Esophagus muscularis mucosa (tissue), 4 donors: ENCODE measurements at regions not wholly inside any gene's neighbourhood (a gene's known extent, or its start where the extent isn't known, plus 50 kb on each side); places are given as distances from the start of the nearest gene placed in this dataset.
A peak's percentile ranks its signal among the peaks of the same experiment; 100 is the strongest.

ENCODE experiments used
- DNase-seq: peaks from one replicate; pipeline ENCODE4 v3.0.0-alpha.2; 2017; ENCODE audit errors: extremely low spot score
- H3K27ac ChIP-seq, 4 donors: fragments of 200-600 bp; sonication (generic); replicated peaks in 1 of 4; 1 replicate in 3 of 4; 2 replicates in 1 of 4; pipeline ENCODE4 v1.5.1; 2016 to 2019; ENCODE audit warnings: mild to moderate bottlenecking in 1 of 4
- H3K27me3 ChIP-seq, 4 donors: fragments of 200-600 bp; sonication (generic); one replicate each; pipeline versions ENCODE4 v1.5.1 to v1.6.0; 2016 to 2019
- H3K36me3 ChIP-seq, 4 donors: fragments of 200-600 bp; sonication (generic); one replicate each; pipeline ENCODE4 v1.5.1; 2016 to 2019
- H3K4me1 ChIP-seq, 4 donors: fragments of 200-600 bp; sonication (generic); one replicate each; pipeline ENCODE4 v1.5.1; 2016 to 2019
- H3K4me3 ChIP-seq, 4 donors: fragments of 200-600 bp; sonication (generic); 1 replicate in 2 of 4; 2 replicates in 2 of 4; pipeline ENCODE4 v1.5.1; 2016 to 2019; ENCODE audit warnings: mild to moderate bottlenecking in 4 of 4, moderate library complexity in 1 of 4
- H3K9me3 ChIP-seq, 4 donors: fragments of 200-600 bp; sonication (generic); 1 replicate in 3 of 4; 2 replicates in 1 of 4; pipeline ENCODE4 v1.5.1; 2016 to 2019
- CTCF ChIP-seq, 3 experiments: fragments of 200-600 bp in 2 of 3; fragments of 450-650 bp in 1 of 3; sonication (generic) in 2 of 3; IDR thresholded peaks; one replicate each; pipeline ENCODE4 v1.5.1; 2017 to 2019; ENCODE audit warnings: antibody characterized with exemption in 3 of 3, mild to moderate bottlenecking in 2 of 3, moderate library complexity in 1 of 3
- EP300 ChIP-seq: sonication (generic); formaldehyde crosslinking; IDR thresholded peaks from one replicate; pipeline ENCODE4 v1.6.1; 2017; ENCODE audit warnings: antibody characterized with exemption
- POLR2A ChIP-seq: fragments of 450-650 bp; IDR thresholded peaks from one replicate; pipeline ENCODE4 v1.6.1; 2017; ENCODE audit warnings: antibody characterized with exemption, moderate library complexity, mild to moderate bottlenecking, low read depth
- POLR2AphosphoS5 ChIP-seq, 2 donors: sonication (generic); formaldehyde crosslinking; IDR thresholded peaks; one replicate each; pipeline ENCODE4 v1.6.1; 2017; ENCODE audit warnings: antibody characterized with exemption in 2 of 2
- WGBS: methylation state at CpG from one replicate; pipeline ENCODE4 v1.1.5; 2018; 5-methylcytosine and 5-hydroxymethylcytosine counted together
- intact Hi-C: fragments of 100-400 bp; cut with DNase I; formaldehyde crosslinking; loops from one replicate; pipeline ENCODE4 v1.15.1; 2023

- Histone ChIP-seq H3K4me1 (peaks cover 0 to 3% (median 0%) of the 10 kb centered on the region in 4 donors), H3K9me3 (no peaks in the 10 kb centered on the region), H3K27ac (no peak overlapping the region), H3K36me3 (no peaks in the 10 kb centered on the region), H3K4me3 (no peak overlapping the region), H3K27me3 (no peaks in the 10 kb centered on the region)
- WGBS = 90% methylated on average over 9 of the region's 9 CpGs
- intact Hi-C loops = no loop called here
- DNase-seq = no peak
- no peak for TF ChIP-seq EP300
These were observed 91.1 kb downstream of the CH25H start for GRCh38 chr10:89115876-89116627.

- whole genome bisulfite sequencing = 92% methylated on average over 1 of the region's 1 CpG
- DNase-seq = no peak
- no peaks in the 10 kb centered on the region for H3K9me3 ChIP-seq
- H3K4me1 ChIP-seq = peaks cover 0 to 3% (median 0%) of the 10 kb centered on the region in 4 donors
- no peak overlapping the region for H3K27ac ChIP-seq
- H3K36me3 ChIP-seq = no peaks in the 10 kb centered on the region
- H3K4me3 ChIP-seq = no peak overlapping the region
- H3K27me3 ChIP-seq = no peaks in the 10 kb centered on the region
- intact Hi-C loops = no loop called here
- TF ChIP-seq POLR2AphosphoS5 (IDR thresholded peaks at IDR 0.05) (no peak), EP300 (no peak), POLR2A (no peak), CTCF (IDR thresholded peaks at IDR 0.05) (no peak)
These were observed 92.1 kb downstream of the CH25H start for GRCh38 chr10:89114846-89115625.

DNA sequence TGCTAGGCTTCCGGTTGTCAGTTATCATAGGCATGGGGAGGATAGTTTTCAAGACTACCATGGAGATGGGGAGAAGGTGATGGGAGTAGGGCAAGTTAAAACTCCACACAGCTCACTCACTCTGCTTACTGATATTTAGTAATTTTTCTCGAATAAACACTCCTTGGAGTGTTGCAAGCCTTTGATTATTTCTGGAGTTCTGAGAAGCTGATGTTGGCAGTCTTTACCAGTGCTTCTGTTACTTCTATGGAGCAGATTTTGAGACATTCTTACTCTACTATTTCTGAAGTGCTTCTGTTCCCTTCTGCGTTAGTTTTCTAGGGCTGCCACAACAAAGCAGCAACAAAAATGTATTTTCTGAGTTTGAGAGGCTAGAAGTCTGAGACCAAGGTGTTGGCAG, 104.4 kb downstream of the CH25H start:
- 75% methylated on average over 3 of the region's 3 CpGs for WGBS
- intact Hi-C loops = no loop called here

DNA sequence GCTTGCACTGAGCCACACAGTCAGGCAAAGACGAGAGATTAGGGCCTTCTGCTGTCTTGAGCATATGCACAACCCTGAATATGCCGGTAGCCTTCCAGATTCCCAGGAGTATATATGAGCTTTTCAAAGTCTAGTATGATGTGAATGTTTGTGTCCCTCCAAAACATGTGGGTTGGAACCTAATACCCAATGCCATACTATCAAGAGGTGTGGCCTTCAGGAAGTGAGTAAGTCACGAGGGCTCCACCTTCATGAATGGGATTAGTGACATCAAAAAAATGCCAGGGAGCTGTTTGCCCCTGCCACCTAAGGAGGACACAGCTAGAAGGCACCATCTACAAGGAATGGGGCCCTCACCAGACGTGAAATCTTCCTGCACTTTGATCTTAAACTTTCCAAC, 105.2 kb downstream of the CH25H start:
- H3K36me3 ChIP-seq = no peaks in the 10 kb centered on the region
- intact Hi-C loops = no loop called here
- no peaks in the 10 kb centered on the region for H3K9me3 ChIP-seq
- peaks cover 5 to 37% (median 24%) of the 10 kb centered on the region in 4 donors for H3K4me1 ChIP-seq
- 74% methylated on average over 4 of the region's 4 CpGs for WGBS
- no peaks in the 10 kb centered on the region for H3K27me3 ChIP-seq
- no peak overlapping the region for H3K4me3 ChIP-seq
- H3K27ac ChIP-seq = no peak overlapping the region
- TF ChIP-seq CTCF (IDR thresholded peaks at IDR 0.05) (no peak), POLR2A (no peak), EP300 (no peak), POLR2AphosphoS5 (IDR thresholded peaks at IDR 0.05) (no peak)
- DNase-seq = no peak

More for the DNA sequence above, 104.4 kb downstream of the CH25H start:
- Histone ChIP-seq H3K4me3 (no peak overlapping the region), H3K36me3 (no peaks in the 10 kb centered on the region), H3K27me3 (no peaks in the 10 kb centered on the region), H3K9me3 (no peaks in the 10 kb centered on the region), H3K27ac (peak overlapping the region in 2 of 4 donors; percentile 17 to 40), H3K4me1 (peaks cover 5 to 37% (median 24%) of the 10 kb centered on the region in 4 donors)
- DNase-seq = no peak
- TF ChIP-seq CTCF (IDR thresholded peaks at IDR 0.05) (no peak), POLR2A (no peak), POLR2AphosphoS5 (IDR thresholded peaks at IDR 0.05) (no peak), EP300 (no peak)

DNA sequence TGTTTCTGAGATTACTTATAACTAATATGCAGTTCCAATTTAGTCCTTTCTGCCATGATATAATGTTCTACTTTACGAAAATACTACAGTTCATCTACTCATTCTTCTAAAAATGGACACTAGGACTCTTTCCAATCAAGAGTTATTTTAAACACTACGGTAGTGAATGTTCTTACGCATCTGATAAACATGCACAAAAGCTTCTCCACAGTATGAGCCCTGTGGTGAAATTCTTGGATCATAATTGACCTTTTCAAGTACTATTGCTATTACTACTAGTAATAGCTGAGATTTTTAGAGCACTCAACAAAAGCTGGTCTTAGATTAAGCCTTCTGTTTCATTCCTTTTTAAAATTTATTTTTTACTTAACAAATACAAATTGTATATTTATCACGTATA, 106.4 kb downstream of the CH25H start:
- DNase-seq = no peak
- TF ChIP-seq POLR2A (no peak), POLR2AphosphoS5 (IDR thresholded peaks at IDR 0.05) (no peak), EP300 (no peak), CTCF (IDR thresholded peaks at IDR 0.05) (no peak)
- Histone ChIP-seq H3K4me1 (peaks cover 5 to 37% (median 24%) of the 10 kb centered on the region in 4 donors), H3K27ac (peak overlapping the region in 3 of 4 donors; percentile 39 to 54 (median 46)), H3K9me3 (no peaks in the 10 kb centered on the region), H3K36me3 (no peaks in the 10 kb centered on the region), H3K4me3 (peak overlapping the region in 2 of 4 donors; percentile 2 to 17), H3K27me3 (no peaks in the 10 kb centered on the region)
- WGBS = 45% methylated on average over 4 of the region's 4 CpGs
- intact Hi-C loops = no loop called here
